ENCODE measurements at regions not wholly inside any gene's neighbourhood (a gene's known extent, or its start where the extent isn't known, plus 50 kb on each side); places are given as distances from the start of the nearest gene placed in this dataset.

DNA sequence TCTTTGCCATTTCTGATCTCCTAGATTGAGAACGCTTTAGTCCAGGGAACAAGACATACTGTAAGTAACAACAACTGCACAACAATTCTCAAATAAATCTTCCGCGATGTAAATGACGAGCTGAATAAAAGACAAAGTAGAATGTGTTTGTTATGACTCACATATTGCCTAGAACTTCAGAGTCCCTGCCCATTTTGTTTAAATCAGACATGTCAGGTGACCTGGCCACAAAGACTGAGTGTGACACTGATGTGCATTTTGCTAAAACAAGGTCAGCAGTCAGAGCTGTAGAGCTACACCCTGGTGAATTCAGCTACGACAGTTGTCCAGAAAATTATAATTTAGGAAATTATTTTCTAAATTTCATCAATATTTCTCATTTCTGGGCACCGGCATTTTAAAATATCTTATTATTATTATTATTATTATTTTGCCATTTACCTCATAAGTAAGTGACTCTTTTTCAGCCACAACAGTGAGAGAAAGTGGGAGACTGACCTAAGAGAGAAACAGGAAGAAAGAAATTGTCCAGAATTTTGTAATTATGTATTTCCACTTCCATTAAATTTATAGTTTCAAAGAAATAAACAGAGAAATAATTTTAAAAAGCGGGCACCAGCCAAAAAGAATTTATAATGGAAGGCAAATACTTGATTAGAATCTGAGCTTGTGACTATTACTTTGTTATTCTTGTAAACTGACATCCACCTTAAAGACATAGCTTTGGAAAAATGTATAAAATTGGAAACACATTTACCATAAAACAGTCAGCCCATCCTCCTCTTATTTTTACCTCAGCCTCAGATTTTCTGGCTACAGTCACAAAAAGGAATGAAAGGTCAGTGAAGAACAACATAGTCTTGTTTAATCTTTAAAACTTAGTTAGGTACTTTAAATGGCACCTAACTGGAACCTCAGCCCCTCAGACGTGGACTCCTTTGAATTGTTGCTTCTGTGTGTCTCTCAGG is 157.0 kb upstream of the CITED2 start:
- TF ChIP-seq, protein P1, sequence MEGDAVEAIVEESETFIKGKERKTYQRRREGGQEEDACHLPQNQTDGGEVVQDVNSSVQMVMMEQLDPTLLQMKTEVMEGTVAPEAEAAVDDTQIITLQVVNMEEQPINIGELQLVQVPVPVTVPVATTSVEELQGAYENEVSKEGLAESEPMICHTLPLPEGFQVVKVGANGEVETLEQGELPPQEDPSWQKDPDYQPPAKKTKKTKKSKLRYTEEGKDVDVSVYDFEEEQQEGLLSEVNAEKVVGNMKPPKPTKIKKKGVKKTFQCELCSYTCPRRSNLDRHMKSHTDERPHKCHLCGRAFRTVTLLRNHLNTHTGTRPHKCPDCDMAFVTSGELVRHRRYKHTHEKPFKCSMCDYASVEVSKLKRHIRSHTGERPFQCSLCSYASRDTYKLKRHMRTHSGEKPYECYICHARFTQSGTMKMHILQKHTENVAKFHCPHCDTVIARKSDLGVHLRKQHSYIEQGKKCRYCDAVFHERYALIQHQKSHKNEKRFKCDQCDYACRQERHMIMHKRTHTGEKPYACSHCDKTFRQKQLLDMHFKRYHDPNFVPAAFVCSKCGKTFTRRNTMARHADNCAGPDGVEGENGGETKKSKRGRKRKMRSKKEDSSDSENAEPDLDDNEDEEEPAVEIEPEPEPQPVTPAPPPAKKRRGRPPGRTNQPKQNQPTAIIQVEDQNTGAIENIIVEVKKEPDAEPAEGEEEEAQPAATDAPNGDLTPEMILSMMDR (conservative IDR thresholded peaks at IDR 0.05; ENCODE audit: low read depth, low read length) = no peak
- TF ChIP-seq EZH2 (IDR thresholded peaks at IDR 0.05; ENCODE audit: borderline replicate concordance, low read depth, low read length, poor library complexity, severe bottlenecking) = no peak

Data from A673 (cell line).